ENCODE measurements at regions not wholly inside any gene's neighbourhood (a gene's known extent, or its start where the extent isn't known, plus 50 kb on each side); places are given as distances from the start of the nearest gene placed in this dataset.

- TF ChIP-seq, protein P1, sequence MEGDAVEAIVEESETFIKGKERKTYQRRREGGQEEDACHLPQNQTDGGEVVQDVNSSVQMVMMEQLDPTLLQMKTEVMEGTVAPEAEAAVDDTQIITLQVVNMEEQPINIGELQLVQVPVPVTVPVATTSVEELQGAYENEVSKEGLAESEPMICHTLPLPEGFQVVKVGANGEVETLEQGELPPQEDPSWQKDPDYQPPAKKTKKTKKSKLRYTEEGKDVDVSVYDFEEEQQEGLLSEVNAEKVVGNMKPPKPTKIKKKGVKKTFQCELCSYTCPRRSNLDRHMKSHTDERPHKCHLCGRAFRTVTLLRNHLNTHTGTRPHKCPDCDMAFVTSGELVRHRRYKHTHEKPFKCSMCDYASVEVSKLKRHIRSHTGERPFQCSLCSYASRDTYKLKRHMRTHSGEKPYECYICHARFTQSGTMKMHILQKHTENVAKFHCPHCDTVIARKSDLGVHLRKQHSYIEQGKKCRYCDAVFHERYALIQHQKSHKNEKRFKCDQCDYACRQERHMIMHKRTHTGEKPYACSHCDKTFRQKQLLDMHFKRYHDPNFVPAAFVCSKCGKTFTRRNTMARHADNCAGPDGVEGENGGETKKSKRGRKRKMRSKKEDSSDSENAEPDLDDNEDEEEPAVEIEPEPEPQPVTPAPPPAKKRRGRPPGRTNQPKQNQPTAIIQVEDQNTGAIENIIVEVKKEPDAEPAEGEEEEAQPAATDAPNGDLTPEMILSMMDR (conservative IDR thresholded peaks at IDR 0.05; ENCODE audit: low read length): no peak
- TF ChIP-seq EZH2phosphoT487 (IDR thresholded peaks at IDR 0.05; ENCODE audit: borderline replicate concordance, low read depth, low read length): no peak
Measured at GRCh38 chr4:111666826-111667360, 478.4 kb upstream of the FAM241A start.

Measured in OCI-LY7 (cell line).